H1 (cell line): ENCODE measurements at regions not wholly inside any gene's neighbourhood (a gene's known extent, or its start where the extent isn't known, plus 50 kb on each side); places are given as distances from the start of the nearest gene placed in this dataset.

Source experiments
- BCL11A ChIP-seq, 2 experiments: IDR thresholded peaks; one replicate each; pipeline ENCODE4 v1.6.1; 2011; ENCODE audit warnings: low read depth in 2 of 2, low read length in 2 of 2, mild to moderate bottlenecking in 2 of 2
- BRCA1 ChIP-seq: IDR thresholded peaks from 2 replicates; pipeline ENCODE4 v1.6.1; 2012; ENCODE audit warnings: low read depth, low read length, improper control_type of control experiment
- CHD2 ChIP-seq: IDR thresholded peaks from 2 replicates; pipeline ENCODE4 v1.6.1; 2012; ENCODE audit warnings: low read length, improper control_type of control experiment
- CHD7 ChIP-seq: fragments of 300-600 bp; sonication (generic); IDR thresholded peaks from 2 replicates; pipeline ENCODE4 v1.7.1; 2012; ENCODE audit warnings: low read length, moderate library complexity, mild to moderate bottlenecking, inconsistent platforms; ENCODE audit not compliant: insufficient replicate concordance
- CTBP2 ChIP-seq: IDR thresholded peaks from 2 replicates; pipeline ENCODE4 v1.7.0; 2011; ENCODE audit warnings: borderline replicate concordance, mild to moderate bottlenecking, moderate library complexity, mixed read lengths, low read length; ENCODE audit not compliant: insufficient read depth, insufficient read length
- FOSL1 ChIP-seq: IDR thresholded peaks from 2 replicates; pipeline ENCODE4 v1.6.1; 2011; ENCODE audit warnings: mild to moderate bottlenecking, low read depth, low read length, moderate library complexity; ENCODE audit not compliant: insufficient read depth
- NANOG ChIP-seq: IDR thresholded peaks from 2 replicates; pipeline ENCODE4 v1.6.1; 2011; ENCODE audit warnings: low read length, low read depth, mild to moderate bottlenecking, inconsistent platforms; ENCODE audit not compliant: insufficient read depth, poor library complexity, severe bottlenecking
- PHF8 ChIP-seq: fragments of 200-600 bp; sonication (generic); conservative IDR thresholded peaks from 2 replicates; pipeline ENCODE4 v1.7.1; 2012; ENCODE audit warnings: low read depth, mild to moderate bottlenecking, inconsistent platforms, low read length, moderate library complexity
- USF2 ChIP-seq: IDR thresholded peaks from 2 replicates; pipeline ENCODE4 v1.6.1; 2011; ENCODE audit warnings: low read length, improper control_type of control experiment
- YY1 ChIP-seq: IDR thresholded peaks from 2 replicates; pipeline ENCODE4 v1.6.1; 2011; ENCODE audit warnings: low read depth, mild to moderate bottlenecking, low read length

- TF ChIP-seq CHD7 (no peak), PHF8 (no peak), USF2 (no peak), FOSL1 (no peak), BRCA1 (no peak), CTBP2 (no peak), BCL11A (IDR thresholded peaks at IDR 0.05; ENCODE audit: low read depth in 2 of 2, low read length in 2 of 2) (no peak), YY1 (no peak), NANOG (no peak), CHD2 (no peak)
Observed at GRCh38 chr10:65786279-65786678, 1139.6 kb upstream of the LRRTM3 start (continued).
